GM19372 (cell line): ENCODE measurements at regions not wholly inside any gene's neighbourhood (a gene's known extent, or its start where the extent isn't known, plus 50 kb on each side); places are given as distances from the start of the nearest gene placed in this dataset.

Experiments used
- ATAC-seq: cut with Tn5 transposase; IDR thresholded peaks from one replicate; pipeline ENCODE4 v1.9.1; 2021; ENCODE audit warnings: mild to moderate bottlenecking, low read depth, moderate library complexity; ENCODE audit not compliant: unreplicated experiment

DNA sequence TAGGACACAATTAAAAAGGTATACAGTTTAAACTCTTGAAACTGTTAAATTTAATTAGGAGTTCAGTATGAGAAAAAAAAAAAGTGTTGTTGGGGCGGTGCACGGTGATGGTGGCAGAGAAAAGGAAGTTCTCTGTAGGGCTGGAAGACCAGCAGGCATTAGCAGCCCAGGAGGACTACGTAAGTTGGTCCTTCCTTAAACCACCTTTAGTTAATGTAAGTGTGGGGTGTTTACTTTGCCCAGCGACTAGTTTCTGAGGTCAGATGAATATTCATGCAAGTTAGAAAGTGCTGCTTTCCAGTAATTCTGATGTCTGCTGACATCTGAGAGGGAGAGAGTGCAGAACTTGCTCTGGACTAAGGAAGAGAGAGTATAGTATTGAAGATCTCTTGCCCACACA, 54.9 kb downstream of the NKX2-1 start:
- no peak for ATAC-seq

DNA sequence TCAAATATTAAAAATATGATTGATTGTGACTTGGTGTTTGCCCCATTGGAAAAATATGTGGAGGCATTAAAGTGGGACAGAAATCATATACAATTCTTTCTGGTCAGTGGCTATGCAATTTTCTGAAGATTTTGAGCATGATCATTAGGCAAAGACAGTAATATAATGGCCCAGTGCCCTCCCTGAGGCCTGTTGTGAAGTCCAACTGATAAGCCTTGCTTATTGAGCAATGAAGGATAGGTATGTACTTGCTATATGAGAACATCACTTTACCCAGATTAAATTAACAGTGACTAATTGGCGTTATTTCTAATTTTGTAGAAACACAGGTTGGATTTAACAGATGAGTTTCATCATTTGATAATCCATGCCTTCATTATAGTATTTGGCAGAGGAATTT, 57.1 kb downstream of the NKX2-1 start:
- ATAC-seq: no peak

DNA sequence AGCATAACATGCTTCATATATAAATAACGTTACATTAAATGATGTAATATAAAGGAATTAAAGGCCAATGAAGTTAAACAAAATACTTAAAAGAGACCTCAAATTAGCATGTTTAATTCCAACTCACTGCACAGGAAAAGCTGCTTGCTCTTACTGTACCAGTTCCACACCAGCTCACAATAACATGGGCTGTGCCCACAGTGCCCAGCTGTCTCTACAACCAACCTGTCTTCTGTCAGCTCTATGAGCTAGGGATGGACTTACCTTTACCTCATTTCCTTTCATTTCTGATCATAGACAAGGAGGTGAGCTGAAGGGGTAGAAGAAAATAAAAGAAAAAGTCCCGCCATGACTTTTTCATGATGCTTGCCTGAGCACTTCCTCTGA, 64.8 kb downstream of the NKX2-1 start:
- ATAC-seq: no peak

DNA sequence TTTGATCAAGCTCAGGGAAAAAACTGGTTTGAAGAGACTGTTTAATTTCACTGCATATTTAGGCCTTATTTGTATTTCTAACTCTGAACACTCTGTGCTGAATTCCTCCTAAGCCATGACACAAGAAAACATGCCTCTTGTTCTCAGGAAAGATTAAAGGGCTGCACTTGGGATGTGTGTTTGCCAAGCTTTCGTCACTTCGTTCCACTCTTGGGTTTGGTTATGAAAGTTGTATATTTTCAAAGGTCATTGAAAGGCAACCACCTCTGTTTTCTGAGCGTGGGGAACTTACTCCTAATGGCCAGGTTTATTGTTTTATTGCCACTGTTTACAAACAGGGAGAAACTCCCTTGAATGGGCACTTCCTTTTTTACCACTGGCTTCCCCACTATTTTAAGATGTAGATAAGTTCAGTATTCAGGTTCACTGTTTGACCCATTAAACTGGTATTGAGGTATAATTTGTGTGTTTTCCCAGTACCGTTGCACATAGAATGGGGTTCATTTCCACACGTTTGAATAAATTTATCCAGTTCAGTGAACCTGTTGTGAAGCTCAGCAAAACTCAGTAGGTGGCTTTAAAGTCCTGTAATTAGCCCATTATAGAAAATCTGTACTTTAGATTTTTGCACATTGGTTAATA, 65.3 kb downstream of the NKX2-1 start:
- no peak for ATAC-seq

DNA sequence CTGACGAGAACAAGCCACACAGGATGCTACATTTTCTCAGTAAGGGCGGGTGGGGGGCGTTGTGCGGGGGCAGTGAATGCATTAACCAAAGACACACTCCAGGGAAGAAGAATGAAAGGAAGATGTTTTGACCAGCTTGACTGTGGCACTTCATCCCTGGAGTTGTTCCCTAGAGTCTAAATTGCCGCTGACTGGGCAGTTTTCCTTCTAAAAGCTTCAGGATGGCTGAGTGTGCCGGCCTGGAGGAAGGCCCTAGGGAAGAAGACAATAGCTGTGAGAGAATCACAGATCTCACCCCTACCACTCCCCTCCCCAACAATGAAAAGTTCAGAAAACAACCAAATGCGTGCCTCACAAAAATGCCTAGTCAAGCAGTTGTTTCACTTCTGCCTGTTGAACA, 67.2 kb downstream of the NKX2-1 start:
- no peak for ATAC-seq

DNA sequence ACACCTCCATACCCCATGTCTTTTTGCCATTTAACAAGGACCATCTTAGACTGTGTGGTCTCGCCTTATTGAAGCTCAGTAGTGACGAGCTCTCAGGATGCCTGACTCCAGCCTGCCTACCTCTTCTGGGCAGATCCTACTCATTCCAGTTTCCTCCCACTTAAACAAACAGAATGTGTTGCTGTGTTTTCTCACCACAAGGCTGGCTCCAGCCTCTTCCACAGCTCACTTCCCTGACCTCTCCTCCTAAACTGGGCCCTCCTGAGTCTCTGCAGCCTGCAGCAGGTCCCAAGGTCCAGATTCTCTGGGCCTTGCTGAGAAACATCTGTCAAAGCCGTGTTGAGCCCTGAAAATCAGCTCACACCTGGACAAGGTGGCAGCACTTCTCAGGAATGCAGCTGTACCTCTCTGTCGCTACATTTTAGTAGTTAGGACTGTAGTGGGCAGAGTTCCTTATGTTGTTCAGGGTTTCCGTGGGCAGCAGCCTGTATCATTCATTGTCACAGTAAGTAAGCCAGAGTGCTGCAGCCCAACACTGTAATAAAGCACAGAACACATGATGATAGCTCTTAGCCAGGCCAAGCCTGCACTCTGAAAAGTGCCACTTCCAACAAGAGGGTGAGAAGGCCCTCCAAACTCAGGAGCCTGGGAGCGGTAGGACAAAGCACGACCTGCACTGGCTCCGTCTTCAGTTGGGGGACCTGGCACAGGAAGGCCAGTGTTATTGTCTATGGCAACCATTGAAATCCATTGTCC, 68.5 kb downstream of the NKX2-1 start:
- ATAC-seq: no peak

DNA sequence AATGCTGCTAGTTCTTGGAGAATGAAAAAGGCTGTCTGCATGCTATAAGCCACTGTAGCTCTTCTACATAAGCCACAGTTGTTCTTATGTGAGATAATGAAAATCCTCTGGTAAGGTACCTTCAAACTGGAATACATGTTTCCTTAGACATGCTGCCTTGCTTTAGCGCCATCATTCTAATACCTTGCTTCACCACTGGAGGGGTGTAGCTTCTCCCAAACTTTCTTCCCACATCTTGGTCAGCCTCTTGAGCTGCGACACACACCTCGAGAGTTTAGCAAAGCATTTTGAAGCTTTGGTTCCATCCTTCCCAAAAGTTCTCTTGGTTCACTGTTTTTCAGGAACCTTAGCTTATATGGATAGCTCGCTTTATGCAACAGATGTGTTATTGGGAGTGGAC, 69.5 kb downstream of the NKX2-1 start:
- no peak for ATAC-seq

DNA sequence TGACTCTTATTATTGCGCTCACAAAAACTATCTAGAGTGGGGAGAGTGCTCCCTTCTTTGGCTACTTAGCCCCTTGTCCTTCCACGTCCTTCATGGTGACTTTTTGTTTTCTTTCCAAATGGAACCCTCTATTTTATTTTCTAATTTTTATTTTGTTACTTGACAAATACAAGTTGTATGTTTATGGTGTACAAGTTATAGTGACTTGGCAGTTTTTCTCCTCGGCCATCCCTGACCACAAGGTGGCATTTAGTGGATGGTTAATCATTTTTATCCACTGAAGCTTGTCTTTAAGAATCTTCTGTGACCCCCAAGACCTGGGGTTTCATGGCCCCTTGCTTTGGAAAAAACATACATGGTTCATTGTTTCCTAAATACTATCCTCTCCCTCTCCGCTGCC, 70.1 kb downstream of the NKX2-1 start:
- no peak for ATAC-seq

DNA sequence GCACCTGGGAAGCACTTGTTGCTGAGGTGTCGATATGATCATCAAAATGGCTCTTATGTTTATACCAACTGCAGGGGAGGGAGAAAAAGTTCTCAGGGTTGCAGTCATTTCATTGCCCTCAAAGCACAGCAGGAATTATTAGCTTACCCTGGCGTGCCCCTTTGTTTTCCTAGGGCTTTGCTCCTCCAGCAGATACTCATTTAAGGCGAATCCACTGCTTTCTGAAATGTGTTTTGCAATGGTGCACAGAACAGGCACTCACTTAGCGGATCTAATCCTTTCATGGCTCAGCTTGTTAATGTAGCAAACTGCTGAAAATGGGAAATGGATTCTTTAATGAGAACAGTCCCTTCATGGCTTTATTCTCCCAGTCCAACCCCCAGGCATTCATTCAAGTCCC, 76.7 kb downstream of the NKX2-1 start:
- no peak for ATAC-seq

DNA sequence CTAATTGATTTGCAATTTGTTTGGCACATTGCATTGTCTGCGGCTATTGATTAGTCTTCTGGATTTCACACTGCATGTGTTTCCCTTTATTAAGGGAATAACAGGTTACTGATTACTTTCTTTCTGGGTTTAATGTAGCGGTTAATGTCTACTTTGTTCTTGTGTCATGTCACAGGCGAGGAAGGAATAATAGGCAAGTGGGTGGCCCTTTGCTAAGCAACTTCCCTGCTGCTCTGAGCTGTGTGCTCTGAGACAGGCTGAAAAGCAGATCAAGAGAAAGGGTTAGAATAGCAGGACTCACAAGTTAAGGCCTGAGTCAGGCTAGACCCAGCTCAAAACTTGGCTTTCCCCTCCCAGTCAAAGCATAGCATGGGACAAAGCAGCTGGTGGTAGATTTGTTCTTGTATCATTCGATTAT, 77.2 kb downstream of the NKX2-1 start:
- no peak for ATAC-seq

DNA sequence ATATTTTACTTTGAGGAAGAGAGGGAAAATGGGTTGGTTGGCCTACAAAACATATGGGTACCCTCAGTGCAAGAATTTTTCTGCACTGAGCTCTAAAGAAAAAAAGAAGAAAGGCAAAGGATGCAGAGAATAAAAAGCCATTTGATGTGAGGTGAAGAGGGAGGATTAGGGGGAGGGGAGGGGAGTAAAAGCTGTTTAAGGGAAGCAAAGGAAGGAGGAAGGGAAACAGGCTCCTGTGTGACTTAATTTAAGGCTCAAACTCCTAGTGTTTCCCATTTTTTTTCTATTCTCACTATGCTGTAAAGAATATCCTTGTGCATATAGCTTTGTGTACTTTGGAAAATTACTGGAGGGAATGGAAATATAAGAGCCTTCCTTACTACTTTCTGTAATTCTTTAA, 78.7 kb downstream of the NKX2-1 start:
- ATAC-seq: no peak

DNA sequence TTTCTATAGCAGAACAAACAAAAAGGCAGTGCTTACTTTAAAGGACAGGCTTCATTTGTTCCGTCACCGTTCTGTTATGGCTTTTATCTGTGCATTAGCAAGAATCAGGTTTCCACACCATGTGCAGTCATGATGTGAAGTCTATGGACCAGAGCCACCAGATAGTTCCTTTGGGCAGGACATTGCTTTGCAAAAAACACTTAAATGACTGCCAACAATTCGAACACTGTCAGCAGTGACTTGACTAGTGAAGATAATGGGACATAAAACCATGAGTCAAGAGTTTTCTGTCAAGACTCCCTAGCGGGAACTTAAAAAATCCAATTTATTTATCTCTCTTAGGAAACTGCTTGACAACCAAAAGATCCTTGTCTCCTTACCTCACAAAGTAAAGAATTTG, 80.3 kb downstream of the NKX2-1 start:
- ATAC-seq: no peak

DNA sequence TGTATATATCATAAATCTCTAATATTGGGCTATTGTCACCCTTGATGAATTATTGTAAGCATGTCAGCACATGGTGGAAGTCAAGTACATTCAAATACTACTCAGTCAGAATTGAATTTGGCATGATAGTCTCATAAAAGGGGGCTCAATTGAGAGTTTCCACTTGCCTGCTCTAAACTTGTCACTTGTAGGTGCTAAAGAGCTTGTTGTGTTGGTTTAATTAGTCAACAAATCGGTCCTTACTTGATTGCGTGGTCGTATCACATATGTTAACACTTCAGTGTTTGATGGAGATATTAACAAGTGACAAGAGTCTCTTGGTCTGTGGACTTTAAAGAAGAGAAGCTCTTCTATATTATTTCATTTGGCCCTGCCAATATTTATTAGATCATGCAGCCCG, 81.1 kb downstream of the NKX2-1 start:
- no peak for ATAC-seq

DNA sequence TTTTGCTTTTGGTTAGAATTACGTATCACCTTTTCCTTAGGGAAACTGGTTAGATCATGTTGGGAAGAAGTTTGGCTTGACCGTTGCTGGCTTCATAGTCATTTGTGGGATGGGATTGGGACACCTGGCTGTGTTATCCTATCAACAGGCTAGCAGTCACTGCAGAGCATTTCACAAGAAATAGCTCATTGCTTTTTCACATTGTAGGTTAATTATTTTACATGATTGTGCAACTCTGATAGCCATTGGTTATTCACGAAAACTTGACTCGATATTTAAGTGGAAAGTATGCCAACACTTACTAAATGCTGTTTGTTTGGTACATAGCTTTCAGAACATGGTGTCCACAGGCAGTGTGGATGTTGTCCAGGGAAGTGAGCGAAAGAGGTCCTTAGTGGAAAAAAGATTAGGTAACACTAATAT, 89.4 kb downstream of the NKX2-1 start:
- ATAC-seq: no peak

DNA sequence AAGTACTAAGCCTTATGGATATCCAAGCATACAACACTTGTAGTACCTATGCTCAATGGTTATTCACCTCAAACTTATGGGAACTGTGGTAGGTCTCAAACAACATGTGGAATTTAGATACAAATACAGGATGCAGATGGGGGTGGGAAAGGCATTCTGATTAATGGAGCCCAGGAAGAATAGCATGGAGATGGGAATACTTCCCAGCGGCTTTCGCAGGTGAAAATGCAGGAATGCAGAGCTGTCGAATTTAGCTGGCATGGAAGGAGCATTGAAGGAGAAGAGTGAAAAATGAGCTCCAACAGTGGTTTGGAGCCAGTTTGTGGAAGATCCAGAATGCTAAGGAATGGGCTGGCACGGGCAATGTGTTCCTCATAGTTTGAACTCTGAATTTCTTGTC, 89.9 kb downstream of the NKX2-1 start:
- ATAC-seq: no peak

DNA sequence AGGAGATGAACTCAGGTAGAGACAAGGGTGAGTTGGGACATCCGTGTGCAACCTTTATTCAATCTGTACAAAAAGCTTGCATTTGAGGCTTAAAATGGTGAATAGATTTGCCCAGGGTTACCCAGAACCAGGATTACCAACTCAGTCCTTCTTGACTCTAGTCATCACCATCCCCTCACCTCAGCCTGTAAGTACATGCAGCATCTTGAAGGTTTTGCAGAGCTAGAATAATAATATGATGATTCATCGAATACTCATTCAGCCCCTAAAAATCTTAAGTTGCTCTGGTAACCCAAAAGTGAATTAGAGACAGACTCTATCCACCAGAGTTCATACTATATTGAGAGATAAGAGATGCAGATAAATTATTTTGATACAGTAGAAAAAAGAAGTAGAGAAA, 90.3 kb downstream of the NKX2-1 start:
- no peak for ATAC-seq

DNA sequence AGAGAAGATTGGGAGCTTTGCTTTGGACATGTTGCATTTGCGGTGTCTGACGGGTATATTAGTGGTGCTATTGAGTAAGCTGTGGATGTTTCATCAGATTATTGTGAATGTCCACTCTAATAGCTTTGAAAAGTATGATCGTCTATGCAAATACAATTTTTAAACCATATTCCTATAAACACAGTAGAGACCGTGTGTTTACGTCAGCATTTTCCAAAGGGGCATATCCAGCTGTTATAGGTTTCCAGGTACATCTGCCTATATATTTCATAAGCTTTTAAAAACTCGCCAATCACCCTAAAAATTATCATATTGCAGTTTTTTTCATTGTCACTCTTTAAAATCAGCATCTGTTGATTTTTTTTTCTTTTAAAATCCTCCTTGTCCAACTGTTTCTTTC, 91.7 kb downstream of the NKX2-1 start:
- ATAC-seq: no peak

DNA sequence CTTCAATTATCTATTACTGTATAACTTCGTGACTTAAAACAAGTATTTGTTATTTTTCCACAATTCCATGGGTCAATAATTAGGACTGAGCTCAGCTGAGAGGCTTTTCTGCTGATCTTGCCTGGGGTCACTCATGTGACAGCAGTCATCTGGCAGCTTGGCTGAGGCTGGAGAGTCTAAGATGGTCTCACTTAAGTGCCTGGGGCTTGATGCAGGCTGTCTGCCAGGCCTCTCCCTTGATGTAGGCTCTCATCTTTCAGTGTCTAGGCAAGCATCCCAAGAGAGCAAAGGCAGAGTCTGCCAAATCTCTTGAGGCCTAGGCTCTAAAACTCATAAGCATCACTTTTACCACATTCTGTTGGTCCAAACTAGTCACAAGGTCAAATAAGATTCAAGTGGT, 93.2 kb downstream of the NKX2-1 start:
- ATAC-seq: no peak

DNA sequence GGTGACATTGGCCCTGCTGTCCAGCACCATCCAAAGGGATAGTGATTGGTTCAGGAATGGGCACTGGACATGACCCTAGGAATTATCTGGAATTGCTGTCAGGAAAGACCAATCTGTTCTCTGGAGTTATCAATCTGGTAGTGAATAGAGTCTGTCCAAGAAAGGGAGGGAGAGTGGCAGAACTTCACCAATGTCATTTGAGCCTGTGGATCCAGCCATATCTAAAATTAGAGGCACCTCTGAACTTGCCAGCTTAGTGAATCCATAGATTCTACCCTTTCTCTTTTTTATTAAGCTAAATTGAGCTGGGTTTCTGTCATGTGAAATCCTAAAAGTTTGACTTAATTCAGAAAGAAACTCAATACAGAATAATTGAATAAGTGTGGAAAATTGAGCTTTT, 93.9 kb downstream of the NKX2-1 start:
- ATAC-seq: no peak

DNA sequence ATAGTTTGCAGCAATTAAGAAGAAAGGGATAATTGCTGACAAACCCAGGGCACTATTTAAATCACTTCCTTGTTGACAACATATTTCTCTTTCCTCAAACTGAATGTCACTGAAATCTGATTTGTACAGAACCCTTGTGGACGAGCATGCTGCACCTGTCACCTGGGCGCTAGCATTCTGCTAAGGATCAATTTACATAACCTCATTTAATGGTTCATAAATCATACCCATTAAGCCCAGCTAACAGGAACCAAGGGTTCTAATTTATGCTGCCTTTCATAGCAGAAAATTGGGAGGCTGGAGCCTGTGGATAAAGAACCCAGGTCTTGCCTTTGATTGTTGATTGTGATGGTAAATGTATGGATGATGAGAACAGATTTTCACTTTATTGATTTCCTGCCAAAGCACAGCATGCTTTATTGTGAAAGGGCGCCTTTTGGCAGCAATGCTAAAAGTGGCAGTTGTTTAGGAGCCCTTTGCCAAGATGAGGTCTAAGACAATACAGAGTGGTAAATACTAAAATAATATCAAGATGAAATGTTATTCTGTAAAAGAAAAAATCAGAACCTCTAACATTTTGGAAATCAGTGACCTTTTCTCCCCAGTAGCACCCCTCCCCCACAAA, 95.4 kb downstream of the NKX2-1 start:
- ATAC-seq: no peak

DNA sequence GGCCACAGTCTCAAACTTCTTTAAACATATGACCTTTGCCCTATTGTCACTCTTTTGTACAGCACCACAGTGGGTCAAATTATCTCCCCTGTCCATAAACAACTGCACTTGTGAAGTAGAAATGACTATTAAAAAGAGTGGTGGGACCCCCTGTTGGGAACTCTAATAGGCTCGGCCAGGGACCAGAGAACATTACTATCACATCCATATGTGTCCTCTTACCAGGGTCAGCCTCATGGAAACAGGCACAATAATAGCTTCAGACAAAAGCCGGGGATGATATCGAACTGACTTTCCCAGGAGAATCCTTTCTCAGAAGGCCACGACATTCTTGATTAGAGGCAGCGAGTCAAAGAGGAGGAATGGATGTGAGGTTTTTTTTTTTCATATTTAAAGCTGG, 96.6 kb downstream of the NKX2-1 start:
- no peak for ATAC-seq

DNA sequence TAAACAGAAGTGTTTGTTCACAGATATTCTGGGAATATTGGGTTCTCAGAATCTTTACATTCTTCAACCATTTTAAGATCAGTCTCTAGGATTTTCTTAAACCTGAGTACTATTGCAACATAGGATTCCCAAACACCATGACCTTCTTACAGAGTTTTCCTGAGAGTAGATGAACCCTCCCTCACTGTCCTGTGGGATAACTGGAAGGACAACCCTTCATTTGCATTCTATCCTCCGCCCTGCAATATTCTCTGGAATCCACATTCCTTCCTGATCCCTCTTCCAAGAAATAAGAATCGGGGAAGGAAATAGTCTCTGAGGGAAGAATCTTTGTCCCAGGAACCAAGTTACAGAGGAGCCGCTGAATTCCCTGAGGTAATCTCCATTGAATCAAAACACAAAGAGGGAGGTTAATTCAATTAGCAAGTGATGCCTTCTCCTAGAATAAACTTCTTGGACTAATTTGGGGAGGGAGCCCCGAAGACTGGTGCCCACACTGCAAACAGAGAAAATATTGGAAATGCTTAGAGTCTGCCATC, 99.8 kb upstream of the MBIP start:
- no peak for ATAC-seq
